ENCODE measurements at regions not wholly inside any gene's neighbourhood (a gene's known extent, or its start where the extent isn't known, plus 50 kb on each side); places are given as distances from the start of the nearest gene placed in this dataset.

DNA sequence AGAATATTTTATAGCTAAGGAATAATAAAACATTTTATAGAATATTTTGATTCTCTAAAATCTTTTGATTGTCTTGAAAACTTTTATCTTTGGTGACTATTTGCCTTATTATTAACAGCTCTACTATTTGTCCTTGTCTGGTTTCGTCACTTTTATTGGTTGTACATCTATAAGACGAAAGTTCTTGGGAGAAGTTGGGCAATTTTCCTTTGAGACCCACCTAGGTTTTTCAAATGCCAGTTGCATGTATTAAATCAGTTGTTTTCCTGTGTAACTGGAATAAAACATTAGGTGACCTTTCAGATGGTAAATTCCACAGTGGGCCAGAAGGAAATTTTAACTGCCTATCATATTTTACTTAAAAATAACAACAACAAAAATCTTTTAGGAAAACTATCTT is 1245.7 kb downstream of the SI start:
- TF ChIP-seq EZH2phosphoT487 (IDR thresholded peaks at IDR 0.05; ENCODE audit: borderline replicate concordance) (no peak), JUND (IDR thresholded peaks at IDR 0.05) (no peak), CEBPB (IDR thresholded peaks at IDR 0.05; ENCODE audit: low read depth) (no peak), POLR2A (IDR thresholded peaks at IDR 0.05; ENCODE audit: borderline replicate concordance, extremely low read depth, insufficient read depth, insufficient read length) (no peak), POLR2AphosphoS5 (IDR thresholded peaks at IDR 0.05; ENCODE audit: low read depth, low read length) (no peak), TCF7L2 (IDR thresholded peaks at IDR 0.05; ENCODE audit: borderline replicate concordance, extremely low read depth, insufficient read depth, insufficient read length) (no peak), FOSL1 (IDR thresholded peaks at IDR 0.05; ENCODE audit: low read depth) (no peak)
- TF ChIP-seq, protein P1, sequence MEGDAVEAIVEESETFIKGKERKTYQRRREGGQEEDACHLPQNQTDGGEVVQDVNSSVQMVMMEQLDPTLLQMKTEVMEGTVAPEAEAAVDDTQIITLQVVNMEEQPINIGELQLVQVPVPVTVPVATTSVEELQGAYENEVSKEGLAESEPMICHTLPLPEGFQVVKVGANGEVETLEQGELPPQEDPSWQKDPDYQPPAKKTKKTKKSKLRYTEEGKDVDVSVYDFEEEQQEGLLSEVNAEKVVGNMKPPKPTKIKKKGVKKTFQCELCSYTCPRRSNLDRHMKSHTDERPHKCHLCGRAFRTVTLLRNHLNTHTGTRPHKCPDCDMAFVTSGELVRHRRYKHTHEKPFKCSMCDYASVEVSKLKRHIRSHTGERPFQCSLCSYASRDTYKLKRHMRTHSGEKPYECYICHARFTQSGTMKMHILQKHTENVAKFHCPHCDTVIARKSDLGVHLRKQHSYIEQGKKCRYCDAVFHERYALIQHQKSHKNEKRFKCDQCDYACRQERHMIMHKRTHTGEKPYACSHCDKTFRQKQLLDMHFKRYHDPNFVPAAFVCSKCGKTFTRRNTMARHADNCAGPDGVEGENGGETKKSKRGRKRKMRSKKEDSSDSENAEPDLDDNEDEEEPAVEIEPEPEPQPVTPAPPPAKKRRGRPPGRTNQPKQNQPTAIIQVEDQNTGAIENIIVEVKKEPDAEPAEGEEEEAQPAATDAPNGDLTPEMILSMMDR (IDR thresholded peaks at IDR 0.05 in 2 of 3, conservative IDR thresholded peaks at IDR 0.05 in 1 of 3; ENCODE audit: borderline replicate concordance in 1 of 3, insufficient read depth in 1 of 3, low read depth in 2 of 3, low read length in 2 of 3), result no peak
- TF ChIP-seq, protein P2, sequence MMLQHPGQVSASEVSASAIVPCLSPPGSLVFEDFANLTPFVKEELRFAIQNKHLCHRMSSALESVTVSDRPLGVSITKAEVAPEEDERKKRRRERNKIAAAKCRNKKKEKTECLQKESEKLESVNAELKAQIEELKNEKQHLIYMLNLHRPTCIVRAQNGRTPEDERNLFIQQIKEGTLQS (IDR thresholded peaks at IDR 0.05), result no peak
- TF ChIP-seq, protein P3, sequence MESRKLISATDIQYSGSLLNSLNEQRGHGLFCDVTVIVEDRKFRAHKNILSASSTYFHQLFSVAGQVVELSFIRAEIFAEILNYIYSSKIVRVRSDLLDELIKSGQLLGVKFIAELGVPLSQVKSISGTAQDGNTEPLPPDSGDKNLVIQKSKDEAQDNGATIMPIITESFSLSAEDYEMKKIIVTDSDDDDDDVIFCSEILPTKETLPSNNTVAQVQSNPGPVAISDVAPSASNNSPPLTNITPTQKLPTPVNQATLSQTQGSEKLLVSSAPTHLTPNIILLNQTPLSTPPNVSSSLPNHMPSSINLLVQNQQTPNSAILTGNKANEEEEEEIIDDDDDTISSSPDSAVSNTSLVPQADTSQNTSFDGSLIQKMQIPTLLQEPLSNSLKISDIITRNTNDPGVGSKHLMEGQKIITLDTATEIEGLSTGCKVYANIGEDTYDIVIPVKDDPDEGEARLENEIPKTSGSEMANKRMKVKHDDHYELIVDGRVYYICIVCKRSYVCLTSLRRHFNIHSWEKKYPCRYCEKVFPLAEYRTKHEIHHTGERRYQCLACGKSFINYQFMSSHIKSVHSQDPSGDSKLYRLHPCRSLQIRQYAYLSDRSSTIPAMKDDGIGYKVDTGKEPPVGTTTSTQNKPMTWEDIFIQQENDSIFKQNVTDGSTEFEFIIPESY (IDR thresholded peaks at IDR 0.05; ENCODE audit: extremely low read depth, insufficient replicate concordance, low read length), result no peak
- TF ChIP-seq, protein P4, sequence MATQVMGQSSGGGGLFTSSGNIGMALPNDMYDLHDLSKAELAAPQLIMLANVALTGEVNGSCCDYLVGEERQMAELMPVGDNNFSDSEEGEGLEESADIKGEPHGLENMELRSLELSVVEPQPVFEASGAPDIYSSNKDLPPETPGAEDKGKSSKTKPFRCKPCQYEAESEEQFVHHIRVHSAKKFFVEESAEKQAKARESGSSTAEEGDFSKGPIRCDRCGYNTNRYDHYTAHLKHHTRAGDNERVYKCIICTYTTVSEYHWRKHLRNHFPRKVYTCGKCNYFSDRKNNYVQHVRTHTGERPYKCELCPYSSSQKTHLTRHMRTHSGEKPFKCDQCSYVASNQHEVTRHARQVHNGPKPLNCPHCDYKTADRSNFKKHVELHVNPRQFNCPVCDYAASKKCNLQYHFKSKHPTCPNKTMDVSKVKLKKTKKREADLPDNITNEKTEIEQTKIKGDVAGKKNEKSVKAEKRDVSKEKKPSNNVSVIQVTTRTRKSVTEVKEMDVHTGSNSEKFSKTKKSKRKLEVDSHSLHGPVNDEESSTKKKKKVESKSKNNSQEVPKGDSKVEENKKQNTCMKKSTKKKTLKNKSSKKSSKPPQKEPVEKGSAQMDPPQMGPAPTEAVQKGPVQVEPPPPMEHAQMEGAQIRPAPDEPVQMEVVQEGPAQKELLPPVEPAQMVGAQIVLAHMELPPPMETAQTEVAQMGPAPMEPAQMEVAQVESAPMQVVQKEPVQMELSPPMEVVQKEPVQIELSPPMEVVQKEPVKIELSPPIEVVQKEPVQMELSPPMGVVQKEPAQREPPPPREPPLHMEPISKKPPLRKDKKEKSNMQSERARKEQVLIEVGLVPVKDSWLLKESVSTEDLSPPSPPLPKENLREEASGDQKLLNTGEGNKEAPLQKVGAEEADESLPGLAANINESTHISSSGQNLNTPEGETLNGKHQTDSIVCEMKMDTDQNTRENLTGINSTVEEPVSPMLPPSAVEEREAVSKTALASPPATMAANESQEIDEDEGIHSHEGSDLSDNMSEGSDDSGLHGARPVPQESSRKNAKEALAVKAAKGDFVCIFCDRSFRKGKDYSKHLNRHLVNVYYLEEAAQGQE (IDR thresholded peaks at IDR 0.05; ENCODE audit: low read depth), result no peak

All from HCT116 (cell line).